Body of pancreas (tissue), 4 donors: ENCODE measurements at regions not wholly inside any gene's neighbourhood (a gene's known extent, or its start where the extent isn't known, plus 50 kb on each side); places are given as distances from the start of the nearest gene placed in this dataset.

ENCODE experiments used
- POLR2A ChIP-seq, 3 donors: fragments of 450-650 bp; IDR thresholded peaks; one replicate each; pipeline ENCODE4 v1.6.1; 2016; ENCODE audit warnings: antibody characterized with exemption in 3 of 3, mild to moderate bottlenecking in 2 of 3
- TF ChIP-seq, protein P1 (sequence below), 7 experiments: fragments of 450-650 bp in 4 of 7; fragments of 200-600 bp in 3 of 7; sonication (generic) in 3 of 7; IDR thresholded peaks; one replicate each; pipeline ENCODE4 v1.5.1; 2016 to 2019; ENCODE audit warnings: antibody characterized with exemption in 7 of 7

DNA sequence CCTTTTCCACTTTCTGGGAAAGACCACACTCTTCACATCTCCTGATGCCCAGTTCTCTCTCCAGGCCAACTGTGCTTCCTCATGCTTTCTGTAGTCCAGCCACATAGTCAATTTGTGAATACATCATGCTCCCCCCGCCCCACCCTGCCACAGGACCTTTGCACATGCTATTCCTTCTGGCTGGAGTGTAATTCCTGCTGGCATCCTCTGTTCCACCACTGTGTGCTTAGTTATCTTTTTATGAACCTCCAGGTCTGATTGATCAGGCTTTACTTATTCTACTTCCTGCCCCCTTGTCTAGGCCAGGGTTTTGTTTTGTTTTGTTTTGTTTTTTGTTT is 372.6 kb upstream of the RIOK2 start:
- no peak for TF ChIP-seq POLR2A (IDR thresholded peaks at IDR 0.05)
- TF ChIP-seq, protein P1, sequence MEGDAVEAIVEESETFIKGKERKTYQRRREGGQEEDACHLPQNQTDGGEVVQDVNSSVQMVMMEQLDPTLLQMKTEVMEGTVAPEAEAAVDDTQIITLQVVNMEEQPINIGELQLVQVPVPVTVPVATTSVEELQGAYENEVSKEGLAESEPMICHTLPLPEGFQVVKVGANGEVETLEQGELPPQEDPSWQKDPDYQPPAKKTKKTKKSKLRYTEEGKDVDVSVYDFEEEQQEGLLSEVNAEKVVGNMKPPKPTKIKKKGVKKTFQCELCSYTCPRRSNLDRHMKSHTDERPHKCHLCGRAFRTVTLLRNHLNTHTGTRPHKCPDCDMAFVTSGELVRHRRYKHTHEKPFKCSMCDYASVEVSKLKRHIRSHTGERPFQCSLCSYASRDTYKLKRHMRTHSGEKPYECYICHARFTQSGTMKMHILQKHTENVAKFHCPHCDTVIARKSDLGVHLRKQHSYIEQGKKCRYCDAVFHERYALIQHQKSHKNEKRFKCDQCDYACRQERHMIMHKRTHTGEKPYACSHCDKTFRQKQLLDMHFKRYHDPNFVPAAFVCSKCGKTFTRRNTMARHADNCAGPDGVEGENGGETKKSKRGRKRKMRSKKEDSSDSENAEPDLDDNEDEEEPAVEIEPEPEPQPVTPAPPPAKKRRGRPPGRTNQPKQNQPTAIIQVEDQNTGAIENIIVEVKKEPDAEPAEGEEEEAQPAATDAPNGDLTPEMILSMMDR (IDR thresholded peaks at IDR 0.05) = no peak
